ENCODE measurements at regions not wholly inside any gene's neighbourhood (a gene's known extent, or its start where the extent isn't known, plus 50 kb on each side); places are given as distances from the start of the nearest gene placed in this dataset.

DNA sequence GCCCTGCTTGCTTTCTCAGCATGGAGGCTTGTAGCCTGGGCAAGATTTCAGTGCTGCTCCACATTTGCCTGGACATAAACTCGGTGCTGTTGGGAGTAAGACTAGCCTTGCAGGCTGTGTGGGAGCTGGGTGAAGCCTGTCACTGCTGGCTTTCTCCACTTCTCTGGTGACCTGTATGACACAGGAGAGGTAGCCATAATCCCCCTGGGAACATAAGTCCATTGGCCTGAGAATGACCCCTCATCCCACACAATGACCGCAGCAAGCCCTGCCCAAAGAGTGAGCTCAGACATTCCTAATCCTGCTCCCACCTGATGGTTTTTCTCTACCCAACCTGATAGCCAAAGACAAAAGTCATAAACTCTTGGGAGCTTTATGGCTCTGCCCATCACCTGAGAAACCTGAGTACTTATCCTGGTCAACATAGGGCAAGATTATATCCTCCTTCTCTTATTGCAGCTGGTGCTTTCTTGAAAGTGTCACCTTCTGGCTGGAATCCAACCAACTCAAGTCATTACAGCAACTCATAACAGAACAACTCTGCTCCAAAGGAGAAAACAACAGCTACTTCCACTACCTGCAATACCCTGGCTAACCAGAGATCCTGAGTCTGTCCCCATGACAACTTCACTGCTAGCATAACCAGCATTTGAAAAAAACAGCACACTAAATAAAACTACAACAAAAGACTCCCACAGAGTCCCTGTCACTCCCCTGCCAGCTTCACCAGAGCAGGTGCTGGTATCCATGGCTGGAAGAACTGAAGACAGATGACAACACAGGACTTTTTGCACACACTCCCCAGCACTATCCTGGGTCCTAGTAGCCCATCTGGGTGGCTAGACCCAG lies 834.4 kb upstream of the DDX18 start:
- H3K4me1 ChIP-seq (ENCODE audit: control insufficient read depth in 1 of 2, insufficient read depth in 2 of 2, low read length in 2 of 2): no peaks in the 10 kb centered on the region
- intact Hi-C loops (cut with micrococcal nuclease): no loop called here
- DNase-seq (ENCODE audit: low read depth, low spot score) (no peak), ATAC-seq (no peak)
- no TSS peak for BruUV-seq (replicated peaks)
- H3K27me3 ChIP-seq (ENCODE audit: insufficient read depth, low read length): no peaks in the 10 kb centered on the region
- H4K20me1 ChIP-seq (ENCODE audit: insufficient read depth): no peaks in the 10 kb centered on the region
- no peaks in the 10 kb centered on the region for H3K79me2 ChIP-seq (ENCODE audit: insufficient read depth, low read length)
- H3K9me2 ChIP-seq (ENCODE audit: insufficient read depth): no peaks in the 10 kb centered on the region
- peaks cover 7 to 12% of the 10 kb centered on the region in 2 experiments; a peak in 2 of 4 replicates for H3K9me3 ChIP-seq (ENCODE audit: control insufficient read depth in 1 of 2, insufficient read depth in 1 of 2, low read depth in 1 of 2, low read length in 2 of 2)
- RAD21 ChIA-PET (ENCODE audit: low non-redundant PET in 1 of 2, low total read pairs in 2 of 2, uncharacterized antibody in 2 of 2, unreplicated experiment in 2 of 2): no interaction called here
- POLR2A ChIA-PET: no interaction called here
- no peaks in the 10 kb centered on the region for H3K36me3 ChIP-seq (ENCODE audit: control insufficient read depth in 1 of 2, insufficient read depth in 2 of 2, low read length in 2 of 2)
- no peak overlapping the region for H2AFZ ChIP-seq (ENCODE audit: low read depth, low read length, poor library complexity, severe bottlenecking)
- TF ChIP-seq YY1 (IDR thresholded peaks at IDR 0.05; ENCODE audit: extremely low read depth, insufficient replicate concordance, low read depth, low read length): no peak
- TF ChIP-seq FOSL1 (IDR thresholded peaks at IDR 0.05; ENCODE audit: low read depth): no peak
- TF ChIP-seq ZNF274 (IDR thresholded peaks at IDR 0.05; ENCODE audit: low read depth, low read length): no peak
- H3K9ac ChIP-seq (ENCODE audit: low read length): no peak overlapping the region
- CTCF ChIA-PET: no interaction called here
- no peak overlapping the region for H3K27ac ChIP-seq (ENCODE audit: low read depth, low read length)
- H3K4me3 ChIP-seq (replicated peaks in 1 of 2; ENCODE audit: low read depth in 1 of 2, low read length in 2 of 2): no peak overlapping the region
- no peak overlapping the region for H3K4me2 ChIP-seq (ENCODE audit: low read length)

DNA sequence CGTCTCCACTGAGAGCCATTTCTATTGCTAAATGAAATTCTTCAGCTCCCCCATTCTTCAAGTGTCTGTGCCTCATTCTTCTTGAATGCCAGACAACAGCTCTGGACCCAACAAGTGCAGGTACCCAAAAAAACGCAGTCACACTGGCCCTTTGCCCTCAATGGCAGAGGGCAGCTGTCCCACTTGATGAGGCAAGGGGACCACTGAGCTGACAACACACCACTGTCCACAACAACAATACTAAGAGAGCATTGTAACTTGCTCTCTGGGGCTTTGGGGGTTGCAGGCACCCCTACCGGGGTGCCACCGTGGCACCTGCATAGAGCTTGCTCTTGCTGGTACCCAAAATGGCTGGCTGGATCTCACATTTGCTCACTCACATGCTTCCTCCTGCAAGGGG lies 827.0 kb upstream of the DDX18 start:
- intact Hi-C loops (cut with micrococcal nuclease): no loop called here
- DNase-seq (ENCODE audit: low read depth, low spot score): no peak
- Histone ChIP-seq H3K36me3 (ENCODE audit: control insufficient read depth in 1 of 2, insufficient read depth in 2 of 2, low read length in 2 of 2) (no peaks in the 10 kb centered on the region), H3K79me2 (ENCODE audit: insufficient read depth, low read length) (no peaks in the 10 kb centered on the region), H3K9ac (ENCODE audit: low read length) (no peak overlapping the region), H4K20me1 (ENCODE audit: insufficient read depth) (no peaks in the 10 kb centered on the region), H3K27me3 (ENCODE audit: insufficient read depth, low read length) (no peaks in the 10 kb centered on the region), H3K9me2 (ENCODE audit: insufficient read depth) (no peaks in the 10 kb centered on the region), H3K27ac (ENCODE audit: low read depth, low read length) (no peak overlapping the region), H3K9me3 (ENCODE audit: control insufficient read depth in 1 of 2, insufficient read depth in 1 of 2, low read depth in 1 of 2, low read length in 2 of 2) (peaks cover 4 to 13% of the 10 kb centered on the region in 2 experiments; a peak in 1 of 4 replicates), H3K4me2 (ENCODE audit: low read length) (no peak overlapping the region), H3K4me1 (ENCODE audit: control insufficient read depth in 1 of 2, insufficient read depth in 2 of 2, low read length in 2 of 2) (no peaks in the 10 kb centered on the region; a peak in 1 of 4 replicates), H3K4me3 (replicated peaks in 1 of 2; ENCODE audit: low read depth in 1 of 2, low read length in 2 of 2) (no peak overlapping the region), H2AFZ (ENCODE audit: low read depth, low read length, poor library complexity, severe bottlenecking) (no peak overlapping the region)
- CTCF ChIA-PET: no interaction called here
- no peak for ATAC-seq
- no TSS peak for BruUV-seq (replicated peaks)
- TF ChIP-seq, protein P1, sequence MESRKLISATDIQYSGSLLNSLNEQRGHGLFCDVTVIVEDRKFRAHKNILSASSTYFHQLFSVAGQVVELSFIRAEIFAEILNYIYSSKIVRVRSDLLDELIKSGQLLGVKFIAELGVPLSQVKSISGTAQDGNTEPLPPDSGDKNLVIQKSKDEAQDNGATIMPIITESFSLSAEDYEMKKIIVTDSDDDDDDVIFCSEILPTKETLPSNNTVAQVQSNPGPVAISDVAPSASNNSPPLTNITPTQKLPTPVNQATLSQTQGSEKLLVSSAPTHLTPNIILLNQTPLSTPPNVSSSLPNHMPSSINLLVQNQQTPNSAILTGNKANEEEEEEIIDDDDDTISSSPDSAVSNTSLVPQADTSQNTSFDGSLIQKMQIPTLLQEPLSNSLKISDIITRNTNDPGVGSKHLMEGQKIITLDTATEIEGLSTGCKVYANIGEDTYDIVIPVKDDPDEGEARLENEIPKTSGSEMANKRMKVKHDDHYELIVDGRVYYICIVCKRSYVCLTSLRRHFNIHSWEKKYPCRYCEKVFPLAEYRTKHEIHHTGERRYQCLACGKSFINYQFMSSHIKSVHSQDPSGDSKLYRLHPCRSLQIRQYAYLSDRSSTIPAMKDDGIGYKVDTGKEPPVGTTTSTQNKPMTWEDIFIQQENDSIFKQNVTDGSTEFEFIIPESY (IDR thresholded peaks at IDR 0.05; ENCODE audit: extremely low read depth, insufficient replicate concordance, low read length): no peak
- TF ChIP-seq EZH2 (IDR thresholded peaks at IDR 0.05): no peak
- TF ChIP-seq CTCF (IDR thresholded peaks at IDR 0.05 in 2 of 3, conservative IDR thresholded peaks at IDR 0.05 in 1 of 3; ENCODE audit: borderline replicate concordance in 1 of 3, insufficient read depth in 1 of 3, low read depth in 2 of 3, low read length in 2 of 3): no peak
- TF ChIP-seq EGR1 (IDR thresholded peaks at IDR 0.05; ENCODE audit: low read depth): no peak
- no peak for TF ChIP-seq CEBPB (IDR thresholded peaks at IDR 0.05; ENCODE audit: low read depth)
- no peak for TF ChIP-seq FOSL1 (IDR thresholded peaks at IDR 0.05; ENCODE audit: low read depth)
- no peak for TF ChIP-seq POLR2A (IDR thresholded peaks at IDR 0.05; ENCODE audit: borderline replicate concordance, extremely low read depth, insufficient read depth, insufficient read length)
- no peak for TF ChIP-seq ZNF274 (IDR thresholded peaks at IDR 0.05; ENCODE audit: low read depth, low read length)
- TF ChIP-seq ZFX (IDR thresholded peaks at IDR 0.05): no peak
- TF ChIP-seq, protein P2, sequence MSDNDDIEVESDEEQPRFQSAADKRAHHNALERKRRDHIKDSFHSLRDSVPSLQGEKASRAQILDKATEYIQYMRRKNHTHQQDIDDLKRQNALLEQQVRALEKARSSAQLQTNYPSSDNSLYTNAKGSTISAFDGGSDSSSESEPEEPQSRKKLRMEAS (IDR thresholded peaks at IDR 0.05): no peak
- RAD21 ChIA-PET (ENCODE audit: low non-redundant PET in 1 of 2, low total read pairs in 2 of 2, uncharacterized antibody in 2 of 2, unreplicated experiment in 2 of 2): no interaction called here
- POLR2A ChIA-PET: no interaction called here
